H9 (cell line): ENCODE measurements at regions not wholly inside any gene's neighbourhood (a gene's known extent, or its start where the extent isn't known, plus 50 kb on each side); places are given as distances from the start of the nearest gene placed in this dataset.

Experiments
- DNase-seq: peaks from one replicate; pipeline ENCODE4 v3.0.0-alpha.2; 2017
- H2AFZ ChIP-seq: one replicate; pipeline ENCODE4 v1.6.1; 2013; ENCODE audit warnings: mild to moderate bottlenecking, low read length, control low read depth, moderate library complexity
- H2AK5ac ChIP-seq: 2 replicates; pipeline ENCODE4 v1.6.1; 2013; ENCODE audit warnings: low read length, control low read depth, mixed read lengths; ENCODE audit not compliant: insufficient read length
- H2BK120ac ChIP-seq: one replicate; pipeline ENCODE4 v1.6.1; 2013; ENCODE audit warnings: low read depth, mild to moderate bottlenecking, low read length, control low read depth, inconsistent platforms; ENCODE audit not compliant: poor library complexity, severe bottlenecking
- H2BK12ac ChIP-seq: 2 replicates; pipeline ENCODE4 v1.6.1; 2013; ENCODE audit warnings: low read length, control low read depth, mixed read lengths, low read depth; ENCODE audit not compliant: insufficient read length
- H2BK15ac ChIP-seq: 2 replicates; pipeline ENCODE4 v1.6.1; 2013; ENCODE audit warnings: low read depth, low read length, control low read depth
- H2BK20ac ChIP-seq: one replicate; pipeline ENCODE4 v1.6.1; 2013; ENCODE audit warnings: low read depth, mild to moderate bottlenecking, low read length, control low read depth, inconsistent platforms; ENCODE audit not compliant: poor library complexity, severe bottlenecking
- H2BK5ac ChIP-seq: 2 replicates; pipeline ENCODE4 v1.6.1; 2013; ENCODE audit warnings: low read length, control low read depth, mixed read lengths; ENCODE audit not compliant: insufficient read length
- H3K14ac ChIP-seq: 2 replicates; pipeline ENCODE4 v1.6.1; 2013; ENCODE audit warnings: low read length, control low read depth; ENCODE audit not compliant: insufficient read depth
- H3K18ac ChIP-seq: 2 replicates; pipeline ENCODE4 v1.6.1; 2013; ENCODE audit warnings: low read depth, mild to moderate bottlenecking, mixed read lengths, low read length, control low read depth; ENCODE audit not compliant: insufficient read length
- H3K23ac ChIP-seq: 2 replicates; pipeline ENCODE4 v1.6.1; 2013; ENCODE audit warnings: low read length, control low read depth, mixed read lengths, low read depth; ENCODE audit not compliant: insufficient read length
- H3K23me2 ChIP-seq: 2 replicates; pipeline ENCODE4 v1.6.1; 2013; ENCODE audit warnings: low read depth, mild to moderate bottlenecking, mixed read lengths, low read length, control low read depth; ENCODE audit not compliant: insufficient read length, poor library complexity, severe bottlenecking
- H3K27ac ChIP-seq: 2 replicates; pipeline ENCODE4 v1.5.1; 2013; ENCODE audit warnings: low read length, control low read depth, mixed read lengths, low read depth; ENCODE audit not compliant: insufficient read length
- H3K27me3 ChIP-seq: 2 replicates; pipeline ENCODE4 v1.6.1; 2013; ENCODE audit warnings: low read length, control low read depth, inconsistent platforms; ENCODE audit not compliant: insufficient read depth
- H3K4ac ChIP-seq: 2 replicates; pipeline ENCODE4 v1.6.1; 2013; ENCODE audit warnings: low read depth, mild to moderate bottlenecking, control low read depth, inconsistent platforms, low read length, moderate library complexity
- H3K4me1 ChIP-seq: 2 replicates; pipeline ENCODE4 v1.6.1; 2013; ENCODE audit warnings: low read length, control low read depth, inconsistent platforms; ENCODE audit not compliant: insufficient read depth
- H3K4me2 ChIP-seq: 2 replicates; pipeline ENCODE4 v1.6.1; 2013; ENCODE audit warnings: low read length, control low read depth, mixed read lengths; ENCODE audit not compliant: insufficient read length, insufficient read depth
- H3K56ac ChIP-seq: 2 replicates; pipeline ENCODE4 v1.6.1; 2013; ENCODE audit warnings: low read depth, mild to moderate bottlenecking, mixed read lengths, low read length, control low read depth; ENCODE audit not compliant: insufficient read length
- H3K79me1 ChIP-seq: 2 replicates; pipeline ENCODE4 v1.6.1; 2013; ENCODE audit warnings: low read depth, mild to moderate bottlenecking, moderate library complexity, low read length, control low read depth, inconsistent platforms; ENCODE audit not compliant: insufficient read depth, poor library complexity, severe bottlenecking
- H3K79me2 ChIP-seq: 2 replicates; pipeline ENCODE4 v1.6.1; 2013; ENCODE audit warnings: low read length, control low read depth, inconsistent platforms; ENCODE audit not compliant: insufficient read depth
- H3K9ac ChIP-seq: 2 replicates; pipeline ENCODE4 v1.6.1; 2013; ENCODE audit warnings: low read length, control low read depth, mixed read lengths; ENCODE audit not compliant: insufficient read length; ENCODE audit errors: extremely low read depth
- H3K9me3 ChIP-seq: one replicate; pipeline ENCODE4 v1.6.1; 2013; ENCODE audit warnings: low read depth, low read length, inconsistent platforms; ENCODE audit not compliant: control insufficient read depth
- H3T11ph ChIP-seq: one replicate; pipeline ENCODE4 v1.6.1; 2013; ENCODE audit warnings: mild to moderate bottlenecking, low read length, control low read depth, inconsistent platforms
- H4K20me1 ChIP-seq: one replicate; pipeline ENCODE4 v1.6.1; 2013; ENCODE audit not compliant: control insufficient read depth, insufficient read length, insufficient read depth
- H4K5ac ChIP-seq: 2 replicates; pipeline ENCODE4 v1.6.1; 2013; ENCODE audit warnings: low read depth, mild to moderate bottlenecking, mixed read lengths, low read length, control low read depth; ENCODE audit not compliant: insufficient read length
- H4K8ac ChIP-seq: replicated peaks from 2 replicates; pipeline ENCODE4 v1.6.1; 2013; ENCODE audit warnings: low read length, control low read depth, mixed read lengths, low read depth; ENCODE audit not compliant: insufficient read length
- H4K91ac ChIP-seq: 2 replicates; pipeline ENCODE4 v1.6.1; 2013; ENCODE audit warnings: low read depth, mild to moderate bottlenecking, moderate library complexity, mixed read lengths, low read length, control low read depth; ENCODE audit not compliant: insufficient read length
- H3K27ac Mint-ChIP-seq, 3 experiments: 2 replicates in 2 of 3; 3 replicates in 1 of 3; pipeline ENCODE4 v1.8.0; 2020 to 2021; ENCODE audit warnings: mixed read lengths in 3 of 3, mild to moderate bottlenecking in 1 of 3, moderate library complexity in 1 of 3
- H3K27me3 Mint-ChIP-seq: 2 replicates; pipeline ENCODE4 v1.8.0; 2021; ENCODE audit warnings: low read depth, mild to moderate bottlenecking, moderate library complexity, mixed read lengths
- H3K36me3 Mint-ChIP-seq, 3 experiments: 2 replicates in 2 of 3; 3 replicates in 1 of 3; pipeline ENCODE4 v1.8.0; 2020 to 2021; ENCODE audit warnings: low read depth in 3 of 3, mixed read lengths in 3 of 3; ENCODE audit not compliant: insufficient read depth in 1 of 3
- H3K4me1 Mint-ChIP-seq, 2 experiments: 2 replicates each; pipeline ENCODE4 v1.8.0; 2020; ENCODE audit warnings: mixed read lengths in 2 of 2
- H3K4me3 Mint-ChIP-seq, 2 experiments: 2 replicates in 1 of 2; 3 replicates in 1 of 2; pipeline ENCODE4 v1.8.0; 2020 to 2021; ENCODE audit warnings: mild to moderate bottlenecking in 2 of 2, mixed read lengths in 2 of 2, moderate library complexity in 1 of 2
- H3K9me3 Mint-ChIP-seq, 2 experiments: 2 replicates in 1 of 2; 3 replicates in 1 of 2; pipeline ENCODE4 v1.8.0; 2020; ENCODE audit warnings: mild to moderate bottlenecking in 2 of 2, mixed read lengths in 2 of 2, moderate library complexity in 1 of 2
- WGBS: extraction: QIAGEN DNeasy Blood & Tissue Kit; methylation state at CpG from one replicate; pipeline ENCODE4 v1.1.7; 2013; ENCODE audit warnings: missing lambda C conversion rate, low lambda C conversion rate, mixed read lengths; ENCODE audit not compliant: insufficient read length; ENCODE audit errors: extremely low coverage; 5-methylcytosine and 5-hydroxymethylcytosine counted together
- TF ChIP-seq, protein P1 (sequence below): fragments of 200-600 bp; sonication (generic); conservative IDR thresholded peaks from 3 replicates; pipeline ENCODE4 v1.8.0; 2021; ENCODE audit warnings: antibody characterized with exemption, mild to moderate bottlenecking

DNA sequence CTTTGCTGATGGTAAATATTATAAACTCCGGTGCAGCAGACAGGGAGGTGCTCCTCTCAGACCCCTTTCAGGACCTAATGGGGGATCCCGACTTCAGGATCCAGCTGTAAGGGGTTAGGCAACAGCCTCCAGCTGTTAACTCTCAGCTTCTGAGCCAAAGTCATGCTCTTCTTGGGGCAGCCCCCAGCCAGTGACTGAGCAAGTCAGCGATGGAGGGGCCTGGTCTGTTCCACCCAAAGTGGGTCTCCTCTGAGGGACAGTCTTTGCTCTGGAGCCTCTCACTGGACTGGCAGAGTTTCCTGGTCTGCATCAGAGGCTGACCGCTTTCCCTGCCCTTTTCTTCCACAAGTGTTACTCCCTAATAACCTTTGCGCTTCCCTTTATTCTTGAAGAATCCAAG lies 184.2 kb upstream of the DIO3 start:
- H2BK120ac ChIP-seq = no peak overlapping the region
- no peak overlapping the region for H3K23ac ChIP-seq
- no peak overlapping the region for H2BK5ac ChIP-seq
- Mint-ChIP-seq H3K9me3 (peaks cover under 1 to 5% of the 10 kb centered on the region in 2 experiments; a peak in 3 of 5 replicates), H3K36me3 (no peaks in the 10 kb centered on the region; a peak in 1 of 7 replicates), H3K4me1 (peaks cover 2 to 6% of the 10 kb centered on the region in 2 experiments; a peak in 3 of 4 replicates), H3K4me3 (no peak overlapping the region), H3K27me3 (peaks cover 9% of the 10 kb centered on the region), H3K27ac (no peak overlapping the region)
- WGBS = no CpG with 5 or more reads among the region's 5 CpGs
- no peak overlapping the region for H3K56ac ChIP-seq
- H3K14ac ChIP-seq = no peak overlapping the region
- H3K23me2 ChIP-seq = no peaks in the 10 kb centered on the region
- H4K20me1 ChIP-seq = no peaks in the 10 kb centered on the region
- H3T11ph ChIP-seq = no peak overlapping the region
- H3K27me3 ChIP-seq = no peaks in the 10 kb centered on the region
- no peak overlapping the region for H3K9ac ChIP-seq
- TF ChIP-seq, protein P1, sequence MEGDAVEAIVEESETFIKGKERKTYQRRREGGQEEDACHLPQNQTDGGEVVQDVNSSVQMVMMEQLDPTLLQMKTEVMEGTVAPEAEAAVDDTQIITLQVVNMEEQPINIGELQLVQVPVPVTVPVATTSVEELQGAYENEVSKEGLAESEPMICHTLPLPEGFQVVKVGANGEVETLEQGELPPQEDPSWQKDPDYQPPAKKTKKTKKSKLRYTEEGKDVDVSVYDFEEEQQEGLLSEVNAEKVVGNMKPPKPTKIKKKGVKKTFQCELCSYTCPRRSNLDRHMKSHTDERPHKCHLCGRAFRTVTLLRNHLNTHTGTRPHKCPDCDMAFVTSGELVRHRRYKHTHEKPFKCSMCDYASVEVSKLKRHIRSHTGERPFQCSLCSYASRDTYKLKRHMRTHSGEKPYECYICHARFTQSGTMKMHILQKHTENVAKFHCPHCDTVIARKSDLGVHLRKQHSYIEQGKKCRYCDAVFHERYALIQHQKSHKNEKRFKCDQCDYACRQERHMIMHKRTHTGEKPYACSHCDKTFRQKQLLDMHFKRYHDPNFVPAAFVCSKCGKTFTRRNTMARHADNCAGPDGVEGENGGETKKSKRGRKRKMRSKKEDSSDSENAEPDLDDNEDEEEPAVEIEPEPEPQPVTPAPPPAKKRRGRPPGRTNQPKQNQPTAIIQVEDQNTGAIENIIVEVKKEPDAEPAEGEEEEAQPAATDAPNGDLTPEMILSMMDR = no peak
- H2AFZ ChIP-seq = no peak overlapping the region
- H3K18ac ChIP-seq = no peak overlapping the region
- no peak overlapping the region for H4K5ac ChIP-seq
- no peaks in the 10 kb centered on the region for H3K79me1 ChIP-seq
- H3K4me2 ChIP-seq = no peak overlapping the region
- H3K4ac ChIP-seq = no peak overlapping the region
- no peaks in the 10 kb centered on the region for H3K9me3 ChIP-seq
- H2BK15ac ChIP-seq = no peak overlapping the region
- H2BK12ac ChIP-seq = no peak overlapping the region
- H4K91ac ChIP-seq = no peak overlapping the region
- no peaks in the 10 kb centered on the region for H3K4me1 ChIP-seq
- no peak for DNase-seq
- H4K8ac ChIP-seq = no peak overlapping the region
- no peaks in the 10 kb centered on the region for H3K79me2 ChIP-seq
- no peak overlapping the region for H2BK20ac ChIP-seq
- no peak overlapping the region for H3K27ac ChIP-seq
- H2AK5ac ChIP-seq = no peak overlapping the region
